HG03064 (cell line): ENCODE measurements at regions not wholly inside any gene's neighbourhood (a gene's known extent, or its start where the extent isn't known, plus 50 kb on each side); places are given as distances from the start of the nearest gene placed in this dataset.
"Not testable (repeated sequence)": the region's sequence is repeated elsewhere in the genome, so short reads cannot be mapped to it uniquely, and the experiment has no call there.

Experiments used
- ATAC-seq: cut with Tn5 transposase; IDR thresholded peaks from one replicate; pipeline ENCODE4 v1.9.1; 2021; ENCODE audit warnings: low read depth; ENCODE audit not compliant: unreplicated experiment

GRCh38 chr2:16199241-16199640, 258.9 kb downstream of the MYCN start:
- not testable (repeated sequence) for ATAC-seq

GRCh38 chr2:16198166-16198912, 258.0 kb downstream of the MYCN start:
- no peak for ATAC-seq

GRCh38 chr2:16197504-16198147, 257.3 kb downstream of the MYCN start:
- no peak for ATAC-seq

DNA sequence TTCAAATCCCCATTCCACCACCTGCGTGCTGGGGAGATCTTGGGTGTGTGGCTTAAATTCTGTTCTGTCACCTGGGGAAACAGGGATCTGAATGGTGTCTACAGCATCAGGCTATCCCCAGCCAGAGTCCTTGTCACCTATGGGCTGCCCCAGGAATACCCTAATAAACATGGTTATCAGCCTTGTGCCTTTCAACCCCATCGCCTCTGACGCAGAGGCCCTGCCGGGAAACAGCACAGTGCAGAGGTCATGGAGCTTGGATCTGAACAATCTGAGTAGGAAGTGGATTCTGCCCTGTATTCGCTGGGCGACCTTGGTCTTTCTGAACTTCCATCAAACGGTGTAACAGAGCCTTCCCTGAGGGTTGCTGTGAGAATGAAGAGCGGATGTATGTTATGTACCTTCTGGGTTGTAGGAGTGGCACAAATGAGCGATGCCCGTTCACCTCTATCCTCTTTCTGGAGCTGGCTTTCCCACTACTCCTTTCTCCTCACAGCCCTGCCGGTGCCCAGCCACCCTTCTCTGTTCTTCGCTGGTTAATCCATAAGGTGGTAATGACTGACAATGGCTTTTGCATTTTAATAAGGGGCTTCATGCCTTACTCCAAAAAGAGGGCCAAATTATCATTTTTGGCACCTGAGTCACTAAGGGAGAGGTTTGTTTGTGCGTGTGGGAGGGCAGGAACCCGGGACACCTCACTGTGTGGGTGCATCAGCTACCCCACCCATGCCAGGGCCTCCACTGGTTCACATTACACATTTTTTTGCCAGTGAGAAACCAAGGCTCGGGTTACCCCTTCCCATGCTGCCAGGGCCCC, 256.5 kb downstream of the MYCN start:
- no peak for ATAC-seq

DNA sequence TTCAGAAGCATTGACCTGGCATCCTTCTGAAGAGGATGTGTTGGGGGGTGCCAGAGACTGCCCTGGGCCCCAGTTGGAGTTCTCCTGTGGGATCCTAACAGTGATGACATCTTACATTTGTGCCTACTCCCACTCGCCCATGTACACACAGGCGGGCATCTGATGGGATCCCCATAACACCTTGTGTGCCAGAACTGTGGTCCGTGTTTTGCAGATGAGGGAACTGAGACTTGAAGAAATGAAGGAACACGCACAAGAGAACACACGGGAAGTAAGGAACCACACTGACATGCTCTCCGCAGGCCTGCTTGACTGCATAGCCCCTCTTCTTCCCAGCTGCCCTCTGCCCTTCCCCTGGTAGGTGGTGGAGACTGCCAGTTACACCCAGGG, 255.3 kb downstream of the MYCN start:
- ATAC-seq = no peak

DNA sequence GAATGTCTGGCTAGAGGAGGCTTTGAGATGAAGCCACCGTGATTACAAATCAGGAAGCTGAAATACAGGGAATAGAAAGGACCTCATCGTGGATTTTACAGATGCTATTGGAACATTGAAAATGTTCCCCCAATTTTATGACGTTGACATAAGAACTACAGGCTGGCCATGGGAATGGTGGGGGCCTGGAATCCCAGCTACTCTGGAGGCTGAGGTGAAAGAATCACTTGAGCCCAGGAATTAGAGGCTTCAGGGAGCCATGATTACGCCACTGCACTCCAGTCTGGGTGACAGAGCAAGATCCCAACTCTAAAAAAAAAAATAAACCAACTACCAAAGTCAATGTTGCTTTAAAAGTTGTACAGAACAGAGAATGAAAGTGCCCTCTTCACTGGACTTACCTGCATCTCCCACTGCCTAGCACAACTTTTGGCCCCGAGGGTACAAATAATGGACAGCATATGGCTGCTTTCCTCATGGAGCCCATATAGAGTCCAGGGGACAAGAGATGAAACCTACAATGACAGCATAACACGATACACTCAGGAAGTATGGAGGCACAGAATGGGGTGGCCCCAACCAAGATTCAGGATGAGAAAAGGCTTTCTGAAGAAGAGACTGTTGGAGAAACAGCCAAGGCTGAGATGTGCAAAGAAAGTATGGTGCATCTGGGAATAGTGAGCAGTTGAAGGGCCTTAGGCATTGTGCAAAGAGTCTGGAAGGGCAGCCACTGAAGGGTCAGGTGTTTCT, 254.8 kb downstream of the MYCN start:
- no peak for ATAC-seq

DNA sequence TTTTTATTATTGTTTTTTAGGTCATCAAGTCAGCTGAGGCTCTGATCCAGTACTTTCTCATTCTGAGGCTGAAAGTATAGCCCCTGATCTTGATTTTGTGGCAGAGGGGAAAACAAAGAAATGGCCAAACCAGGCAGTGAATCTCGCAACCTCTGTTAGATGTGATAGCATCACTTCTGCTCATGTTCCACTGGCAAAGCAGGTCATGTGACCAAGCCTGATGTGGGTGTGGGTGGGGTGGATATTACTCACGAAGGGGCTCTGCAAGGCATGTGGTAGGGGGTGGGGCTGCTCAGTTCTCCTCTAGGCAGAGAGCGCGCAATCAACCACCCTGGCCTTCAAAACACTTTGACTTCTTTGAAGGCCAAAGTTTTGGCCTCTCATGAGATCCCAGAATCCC, 254.2 kb downstream of the MYCN start:
- ATAC-seq = no peak

GRCh38 chr2:16194096-16194390, 253.7 kb downstream of the MYCN start:
- no peak for ATAC-seq

GRCh38 chr2:16192416-16193216, 252.3 kb downstream of the MYCN start:
- no peak for ATAC-seq

- ATAC-seq = no peak
These were observed 251.3 kb downstream of the MYCN start for GRCh38 chr2:16191431-16192200.

GRCh38 chr2:16190446-16191270, 250.3 kb downstream of the MYCN start:
- ATAC-seq = no peak

- ATAC-seq = no peak
These were observed 249.4 kb downstream of the MYCN start for GRCh38 chr2:16189836-16190160.

- ATAC-seq = no peak
These were observed 248.9 kb downstream of the MYCN start for GRCh38 chr2:16189029-16189835.

DNA sequence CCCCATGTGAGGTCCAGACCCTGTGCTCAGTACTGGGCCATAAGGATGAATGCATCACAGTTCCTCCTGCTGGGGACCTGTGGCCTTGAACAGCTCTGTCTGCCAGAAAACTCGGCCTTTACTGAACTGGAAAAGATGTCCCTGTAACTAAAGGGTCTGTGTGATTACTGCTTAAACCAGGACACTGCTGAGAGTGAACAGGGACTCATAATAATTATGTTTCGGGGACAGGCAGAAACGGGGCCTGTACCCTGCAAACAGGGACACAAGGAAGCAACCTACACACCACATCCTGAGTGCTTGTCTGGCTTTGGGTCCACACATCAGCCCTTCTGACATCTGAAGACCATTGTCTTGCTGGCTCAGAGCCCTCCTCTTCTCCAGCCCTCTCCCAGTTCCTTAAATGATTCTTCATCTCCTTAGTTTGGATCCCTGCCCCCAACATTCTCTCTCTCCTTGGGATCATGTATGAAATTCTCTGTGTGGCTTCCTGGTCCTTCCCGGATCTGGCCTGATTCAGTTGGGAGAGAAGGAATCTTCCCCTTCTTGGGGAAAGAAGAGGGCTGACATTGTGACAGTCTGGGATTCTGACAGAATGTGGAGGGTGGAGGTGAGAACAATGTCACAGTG, 248.0 kb downstream of the MYCN start:
- ATAC-seq = no peak

GRCh38 chr2:16187482-16187817, 247.1 kb downstream of the MYCN start:
- ATAC-seq = no peak

GRCh38 chr2:16186661-16187481, 246.5 kb downstream of the MYCN start:
- no peak for ATAC-seq

GRCh38 chr2:16185801-16186272, 245.5 kb downstream of the MYCN start:
- ATAC-seq = no peak
